Spinal cord (tissue), 9 donors: ENCODE measurements at regions not wholly inside any gene's neighbourhood (a gene's known extent, or its start where the extent isn't known, plus 50 kb on each side); places are given as distances from the start of the nearest gene placed in this dataset.

Source experiments
- DNase-seq, 6 donors: peaks; one replicate each; pipeline versions ENCODE4 v3.0.0 to v3.0.0-alpha.2; 2013 to 2015; ENCODE audit warnings: low spot score in 6 of 6, low read depth in 4 of 6
- H3K27ac ChIP-seq: one replicate; pipeline ENCODE4 v1.5.1; 2013; ENCODE audit warnings: low read depth, low read length, control low read depth
- H3K27me3 ChIP-seq: one replicate; pipeline ENCODE4 v1.6.1; 2013; ENCODE audit warnings: low read length; ENCODE audit not compliant: control insufficient read depth, insufficient read depth
- H3K36me3 ChIP-seq: one replicate; pipeline ENCODE4 v1.6.1; 2013; ENCODE audit warnings: low read length; ENCODE audit not compliant: control insufficient read depth, insufficient read depth
- H3K4me1 ChIP-seq: one replicate; pipeline ENCODE4 v1.6.1; 2013; ENCODE audit warnings: low read length; ENCODE audit not compliant: control insufficient read depth, insufficient read depth
- H3K4me3 ChIP-seq: one replicate; pipeline ENCODE4 v1.5.1; 2013; ENCODE audit warnings: low read depth, low read length, control low read depth
- H3K9me3 ChIP-seq: one replicate; pipeline ENCODE4 v1.6.1; 2013; ENCODE audit warnings: low read length; ENCODE audit not compliant: control insufficient read depth, insufficient read depth
- WGBS: methylation state at CpG from one replicate; pipeline ENCODE4 v1.1.5; 2013; ENCODE audit warnings: missing lambda C conversion rate; ENCODE audit not compliant: insufficient coverage; 5-methylcytosine and 5-hydroxymethylcytosine counted together
- donor health status: healthy.

GRCh38 chr1:70874818-70875217 lies 172.8 kb downstream of the PTGER3 start:
- no peaks in the 10 kb centered on the region for H3K9me3 ChIP-seq
- no peak overlapping the region for H3K27ac ChIP-seq
- H3K4me1 ChIP-seq, result no peaks in the 10 kb centered on the region
- H3K4me3 ChIP-seq, result no peak overlapping the region
- no peaks in the 10 kb centered on the region for H3K27me3 ChIP-seq
- peak in 1 of 6 donors; percentile 23 for DNase-seq
- no CpG with 5 or more reads among the region's 1 CpG for WGBS
- no peaks in the 10 kb centered on the region for H3K36me3 ChIP-seq

- Histone ChIP-seq H3K36me3 (no peaks in the 10 kb centered on the region), H3K4me1 (no peaks in the 10 kb centered on the region), H3K4me3 (no peak overlapping the region), H3K27ac (no peak overlapping the region), H3K9me3 (no peaks in the 10 kb centered on the region), H3K27me3 (no peaks in the 10 kb centered on the region)
- no peak for DNase-seq
- WGBS, result 83% methylated on average over 2 of the region's 3 CpGs
These were observed 170.3 kb downstream of the PTGER3 start for GRCh38 chr1:70877343-70877742.

GRCh38 chr1:70887936-70888335 lies 159.7 kb downstream of the PTGER3 start:
- Histone ChIP-seq H3K27ac (no peak overlapping the region), H3K27me3 (no peaks in the 10 kb centered on the region), H3K4me1 (no peaks in the 10 kb centered on the region), H3K36me3 (no peaks in the 10 kb centered on the region), H3K9me3 (no peaks in the 10 kb centered on the region), H3K4me3 (no peak overlapping the region)
- peak in 3 of 6 donors; percentile 12 to 47 (median 43) for DNase-seq
- WGBS, result no CpG with 5 or more reads among the region's 3 CpGs

- no peak overlapping the region for H3K4me3 ChIP-seq
- H3K27ac ChIP-seq, result no peak overlapping the region
- H3K4me1 ChIP-seq, result no peaks in the 10 kb centered on the region
- no peaks in the 10 kb centered on the region for H3K27me3 ChIP-seq
- H3K9me3 ChIP-seq, result no peaks in the 10 kb centered on the region
- no peak for DNase-seq
- no peaks in the 10 kb centered on the region for H3K36me3 ChIP-seq
- WGBS, result 63% methylated on average over 2 of the region's 4 CpGs
These were observed 158.9 kb downstream of the PTGER3 start for GRCh38 chr1:70888722-70889121.

- WGBS, result no CpG with 5 or more reads among the region's 2 CpGs
- H3K36me3 ChIP-seq, result no peaks in the 10 kb centered on the region
These were observed 157.2 kb downstream of the PTGER3 start for GRCh38 chr1:70890408-70890807.

GRCh38 chr1:70891051-70891843 lies 156.4 kb downstream of the PTGER3 start:
- H3K36me3 ChIP-seq, result no peaks in the 10 kb centered on the region
- no peak overlapping the region for H3K4me3 ChIP-seq
- no peak for DNase-seq
- no peak overlapping the region for H3K27ac ChIP-seq
- no peaks in the 10 kb centered on the region for H3K4me1 ChIP-seq
- H3K9me3 ChIP-seq, result no peaks in the 10 kb centered on the region
- H3K27me3 ChIP-seq, result no peaks in the 10 kb centered on the region

More at GRCh38 chr1:70890408-70890807, 157.2 kb downstream of the PTGER3 start:
- DNase-seq, result no peak
- Histone ChIP-seq H3K27ac (no peak overlapping the region), H3K4me1 (no peaks in the 10 kb centered on the region), H3K27me3 (no peaks in the 10 kb centered on the region), H3K9me3 (no peaks in the 10 kb centered on the region), H3K4me3 (no peak overlapping the region)

- no peak for DNase-seq
- Histone ChIP-seq H3K4me3 (no peak overlapping the region), H3K4me1 (no peaks in the 10 kb centered on the region), H3K27ac (no peak overlapping the region), H3K9me3 (no peaks in the 10 kb centered on the region), H3K27me3 (no peaks in the 10 kb centered on the region), H3K36me3 (no peaks in the 10 kb centered on the region)
- WGBS, result 100% methylated on average over 2 of the region's 2 CpGs
These were observed 155.5 kb downstream of the PTGER3 start for GRCh38 chr1:70892140-70892539.

GRCh38 chr1:70892930-70893329 lies 154.7 kb downstream of the PTGER3 start:
- Histone ChIP-seq H3K9me3 (no peaks in the 10 kb centered on the region), H3K36me3 (no peaks in the 10 kb centered on the region), H3K27me3 (no peaks in the 10 kb centered on the region), H3K4me1 (no peaks in the 10 kb centered on the region), H3K27ac (no peak overlapping the region), H3K4me3 (no peak overlapping the region)
- WGBS, result no CpG with 5 or more reads among the region's 1 CpG
- DNase-seq, result no peak

- no peaks in the 10 kb centered on the region for H3K36me3 ChIP-seq
- WGBS, result no CpG with 5 or more reads among the region's 3 CpGs
- H3K4me3 ChIP-seq, result no peak overlapping the region
- H3K9me3 ChIP-seq, result no peaks in the 10 kb centered on the region
- no peaks in the 10 kb centered on the region for H3K27me3 ChIP-seq
- no peak overlapping the region for H3K27ac ChIP-seq
- DNase-seq, result no peak
- no peaks in the 10 kb centered on the region for H3K4me1 ChIP-seq
These were observed 154.2 kb downstream of the PTGER3 start for GRCh38 chr1:70893381-70893780.

GRCh38 chr1:70895531-70895930 lies 152.1 kb downstream of the PTGER3 start:
- no peaks in the 10 kb centered on the region for H3K27me3 ChIP-seq
- no peaks in the 10 kb centered on the region for H3K9me3 ChIP-seq
- no peaks in the 10 kb centered on the region for H3K4me1 ChIP-seq
- no peak overlapping the region for H3K4me3 ChIP-seq
- no peak for DNase-seq
- no peak overlapping the region for H3K27ac ChIP-seq
- no peaks in the 10 kb centered on the region for H3K36me3 ChIP-seq
